Upper lobe of left lung (tissue), 4 donors: ENCODE measurements at regions not wholly inside any gene's neighbourhood (a gene's known extent, or its start where the extent isn't known, plus 50 kb on each side); places are given as distances from the start of the nearest gene placed in this dataset.

Experiments used
- CTCF ChIP-seq, 6 experiments: fragments of 450-650 bp in 4 of 6; fragments of 200-600 bp in 2 of 6; sonication (generic) in 2 of 6; IDR thresholded peaks; one replicate each; pipeline ENCODE4 v1.5.1; 2016 to 2019; ENCODE audit warnings: antibody characterized with exemption in 6 of 6
- POLR2A ChIP-seq, 4 donors: fragments of 450-650 bp; IDR thresholded peaks; one replicate each; pipeline ENCODE4 v1.5.1; 2016 to 2017; ENCODE audit warnings: antibody characterized with exemption in 4 of 4, mild to moderate bottlenecking in 2 of 4
- POLR2AphosphoS5 ChIP-seq, 2 donors: sonication (generic); formaldehyde crosslinking; IDR thresholded peaks; one replicate each; pipeline ENCODE4 v1.5.1; 2017; ENCODE audit warnings: antibody characterized with exemption in 2 of 2

DNA sequence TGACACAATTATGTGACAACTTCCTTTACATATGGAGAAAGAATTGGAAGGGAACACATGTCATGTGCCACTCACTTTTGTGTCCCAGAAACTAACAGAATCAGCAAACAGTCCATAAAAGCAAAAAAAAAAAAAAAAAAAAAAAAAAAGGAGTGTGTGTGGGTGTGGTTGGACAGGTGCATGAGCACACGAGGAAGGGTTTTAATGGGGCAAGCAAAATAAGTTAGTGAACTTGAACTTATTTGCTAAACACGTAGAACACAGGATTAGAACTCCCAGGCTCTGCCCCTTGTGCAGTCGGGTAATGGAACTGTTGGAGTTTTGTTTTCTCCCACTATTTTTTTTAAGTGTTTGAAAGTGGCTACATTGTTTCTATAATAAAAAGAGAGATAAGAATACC lies 74.8 kb upstream of the PJA2 start:
- TF ChIP-seq CTCF (IDR thresholded peaks at IDR 0.05) = no peak
- no peak for TF ChIP-seq POLR2A (IDR thresholded peaks at IDR 0.05)
- no peak for TF ChIP-seq POLR2AphosphoS5 (IDR thresholded peaks at IDR 0.05)
